Activated CD8-positive, alpha-beta T cell treated with anti-CD3 and anti-CD28 coated beads for 36 hours (primary cell): ENCODE measurements at regions not wholly inside any gene's neighbourhood (a gene's known extent, or its start where the extent isn't known, plus 50 kb on each side); places are given as distances from the start of the nearest gene placed in this dataset.

Experiments
- ATAC-seq: fragments of 200-7000 bp; cut with Tn5 transposase; one replicate; pipeline ENCODE4 v1.10.0; 2021; ENCODE audit warnings: mild to moderate bottlenecking, moderate library complexity
- CTCF ChIA-PET: fragments of 350-600 bp; sonication (Branson Sonifier 250); formaldehyde crosslinking; loops from one replicate; lab custom pipeline; 2021; ENCODE audit warnings: antibody characterized with exemption; lab: Charles Lee
- POLR2A ChIA-PET: fragments of 350-600 bp; sonication (Branson Sonifier 250); formaldehyde crosslinking; loops from one replicate; lab custom pipeline; 2021; ENCODE audit warnings: antibody characterized with exemption; lab: Charles Lee
- DNase-seq: peaks from one replicate; pipeline ENCODE4 v3.0.0-alpha.2; 2020
- H3K27ac Mint-ChIP-seq: one replicate; pipeline ENCODE4 v1.8.0; 2021; ENCODE audit warnings: mild to moderate bottlenecking, mixed read lengths
- H3K27me3 Mint-ChIP-seq: one replicate; pipeline ENCODE4 v1.8.0; 2021; ENCODE audit warnings: mixed read lengths
- H3K36me3 Mint-ChIP-seq: one replicate; pipeline ENCODE4 v1.8.0; 2021; ENCODE audit warnings: low read depth, mixed read lengths
- H3K4me1 Mint-ChIP-seq: one replicate; pipeline ENCODE4 v1.8.0; 2021; ENCODE audit warnings: low read depth, mixed read lengths
- H3K4me3 Mint-ChIP-seq: one replicate; pipeline ENCODE4 v1.8.0; 2021; ENCODE audit warnings: mild to moderate bottlenecking, moderate library complexity, mixed read lengths
- H3K9me3 Mint-ChIP-seq: one replicate; pipeline ENCODE4 v1.8.0; 2021; ENCODE audit warnings: mixed read lengths
- CTCF ChIP-seq: fragments of 200-600 bp; IDR thresholded peaks from one replicate; pipeline ENCODE4 v1.8.0; 2022; ENCODE audit warnings: antibody characterized with exemption, mild to moderate bottlenecking
- intact Hi-C: fragments of 100-400 bp; cut with micrococcal nuclease; formaldehyde crosslinking; loops from one replicate; pipeline ENCODE4 v1.10.0; 2022

- Mint-ChIP-seq H3K27me3 (no peaks in the 10 kb centered on the region), H3K27ac (no peak overlapping the region), H3K4me3 (no peak overlapping the region), H3K4me1 (peaks cover 3% of the 10 kb centered on the region), H3K36me3 (no peaks in the 10 kb centered on the region), H3K9me3 (no peaks in the 10 kb centered on the region)
- ATAC-seq (no peak), DNase-seq (no peak)
- ChIA-PET CTCF (no interaction called here), POLR2A (no interaction called here)
- intact Hi-C loops, result no loop called here
- no peak for TF ChIP-seq CTCF
These were observed 74.8 kb upstream of the EGFL6 start for GRCh38 chrX:13494562-13494961.

GRCh38 chrX:13493659-13494058 lies 75.7 kb upstream of the EGFL6 start:
- intact Hi-C loops, result no loop called here
- no peak for ATAC-seq
- Mint-ChIP-seq H3K36me3 (no peaks in the 10 kb centered on the region), H3K27me3 (no peaks in the 10 kb centered on the region), H3K4me1 (peaks cover 3% of the 10 kb centered on the region), H3K4me3 (no peak overlapping the region), H3K9me3 (no peaks in the 10 kb centered on the region), H3K27ac (no peak overlapping the region)
- ChIA-PET CTCF (interaction anchor here (3.7 kb wide), 1 partner anchor 547 kb away, joined by 15 read pairs; no protein-coding TSS in a partner anchor), POLR2A (no interaction called here)
- DNase-seq, result no peak
- no peak for TF ChIP-seq CTCF

GRCh38 chrX:13492286-13492685 lies 77.1 kb upstream of the EGFL6 start:
- intact Hi-C loops, result no loop called here
- H3K36me3 Mint-ChIP-seq, result no peaks in the 10 kb centered on the region
- H3K27me3 Mint-ChIP-seq, result no peaks in the 10 kb centered on the region
- DNase-seq (no peak), ATAC-seq (no peak)
- TF ChIP-seq CTCF, result no peak
- ChIA-PET CTCF (interaction anchor here (1.1 to 3.7 kb wide), 4 partner anchors 14 to 546 kb away, joined by 3 to 15 read pairs (median 6); no protein-coding TSS in a partner anchor), POLR2A (no interaction called here)
- no peak overlapping the region for H3K4me3 Mint-ChIP-seq
- H3K9me3 Mint-ChIP-seq, result no peaks in the 10 kb centered on the region
- H3K27ac Mint-ChIP-seq, result no peak overlapping the region
- H3K4me1 Mint-ChIP-seq, result peaks cover 12% of the 10 kb centered on the region

GRCh38 chrX:13491061-13491460 lies 78.3 kb upstream of the EGFL6 start:
- DNase-seq (no peak), ATAC-seq (no peak)
- Mint-ChIP-seq H3K4me3 (no peak overlapping the region), H3K27ac (no peak overlapping the region), H3K36me3 (no peaks in the 10 kb centered on the region), H3K9me3 (no peaks in the 10 kb centered on the region), H3K4me1 (peaks cover 22% of the 10 kb centered on the region), H3K27me3 (no peaks in the 10 kb centered on the region)
- POLR2A ChIA-PET, result interaction anchor here (1.2 kb wide), 1 partner anchor 540 kb away, joined by 3 read pairs; no protein-coding TSS in a partner anchor
- TF ChIP-seq CTCF, result no peak
- CTCF ChIA-PET, result interaction anchor here (1.8 to 5.3 kb wide), 3 partner anchors 16 to 545 kb away, joined by 7 to 44 read pairs (median 15); no protein-coding TSS in a partner anchor
- intact Hi-C loops, result no loop called here

- Mint-ChIP-seq H3K4me3 (no peak overlapping the region), H3K9me3 (no peaks in the 10 kb centered on the region), H3K27ac (no peak overlapping the region), H3K27me3 (no peaks in the 10 kb centered on the region), H3K4me1 (peaks cover 32% of the 10 kb centered on the region), H3K36me3 (no peaks in the 10 kb centered on the region)
- ChIA-PET POLR2A (no interaction called here), CTCF (interaction anchor here (3.0 to 5.3 kb wide), 2 partner anchors 396 to 543 kb away, joined by 44 to 46 read pairs; no protein-coding TSS in a partner anchor)
- ATAC-seq, result no peak
- no peak for TF ChIP-seq CTCF
- no peak for DNase-seq
- intact Hi-C loops, result loop anchor here (2.0 kb wide), 1 partner anchor 543 kb away; no protein-coding TSS in a partner anchor
These were observed 79.9 kb upstream of the EGFL6 start for GRCh38 chrX:13489454-13489853.
